Activated naive CD8-positive, alpha-beta T cell treated with anti-CD3 and anti-CD28 coated beads, Interleukin-2, amount 10 ng/mL, durations not matched to agents 7 days and 5 days (primary cell): ENCODE measurements at regions not wholly inside any gene's neighbourhood (a gene's known extent, or its start where the extent isn't known, plus 50 kb on each side); places are given as distances from the start of the nearest gene placed in this dataset.
A peak's percentile ranks its signal among the peaks of the same experiment; 100 is the strongest.

Experiments used
- ATAC-seq: fragments of 150-1000 bp; cut with Tn5 transposase; one replicate; pipeline ENCODE4 v1.10.0; 2021; ENCODE audit warnings: low read depth, moderate library complexity
- POLR2A ChIA-PET: fragments of 350-600 bp; sonication (Branson Sonifier 250); formaldehyde crosslinking; loops from one replicate; lab custom pipeline; 2021; ENCODE audit warnings: antibody characterized with exemption; lab: Charles Lee
- DNase-seq: peaks from one replicate; pipeline ENCODE4 v3.0.0; 2021
- H3K27ac Mint-ChIP-seq: one replicate; pipeline ENCODE4 v1.8.0; 2022; ENCODE audit warnings: mild to moderate bottlenecking, mixed read lengths
- H3K27me3 Mint-ChIP-seq: one replicate; pipeline ENCODE4 v1.8.0; 2022; ENCODE audit warnings: mild to moderate bottlenecking, moderate library complexity, mixed read lengths
- H3K36me3 Mint-ChIP-seq: one replicate; pipeline ENCODE4 v1.8.0; 2021; ENCODE audit warnings: mild to moderate bottlenecking, mixed read lengths
- H3K4me1 Mint-ChIP-seq: one replicate; pipeline ENCODE4 v1.8.0; 2021; ENCODE audit warnings: mixed read lengths
- H3K4me3 Mint-ChIP-seq: one replicate; pipeline ENCODE4 v1.8.0; 2022; ENCODE audit warnings: mild to moderate bottlenecking, moderate library complexity, mixed read lengths
- H3K9me3 Mint-ChIP-seq: one replicate; pipeline ENCODE4 v1.8.0; 2021; ENCODE audit warnings: mixed read lengths

- ATAC-seq (no peak), DNase-seq (no peak)
- POLR2A ChIA-PET, result interaction anchor here (1.4 kb wide), 1 partner anchor 85 kb away, joined by 3 read pairs; no protein-coding TSS in a partner anchor
- H3K27ac Mint-ChIP-seq, result no peak overlapping the region
- no peaks in the 10 kb centered on the region for H3K27me3 Mint-ChIP-seq
- peaks cover 46% of the 10 kb centered on the region for H3K4me1 Mint-ChIP-seq
- H3K4me3 Mint-ChIP-seq, result no peak overlapping the region
- peaks cover 14% of the 10 kb centered on the region for H3K9me3 Mint-ChIP-seq
- H3K36me3 Mint-ChIP-seq, result peaks cover 19% of the 10 kb centered on the region
Observed at GRCh38 chr2:203805486-203805838, 62.1 kb upstream of the CTLA4 start.

DNA sequence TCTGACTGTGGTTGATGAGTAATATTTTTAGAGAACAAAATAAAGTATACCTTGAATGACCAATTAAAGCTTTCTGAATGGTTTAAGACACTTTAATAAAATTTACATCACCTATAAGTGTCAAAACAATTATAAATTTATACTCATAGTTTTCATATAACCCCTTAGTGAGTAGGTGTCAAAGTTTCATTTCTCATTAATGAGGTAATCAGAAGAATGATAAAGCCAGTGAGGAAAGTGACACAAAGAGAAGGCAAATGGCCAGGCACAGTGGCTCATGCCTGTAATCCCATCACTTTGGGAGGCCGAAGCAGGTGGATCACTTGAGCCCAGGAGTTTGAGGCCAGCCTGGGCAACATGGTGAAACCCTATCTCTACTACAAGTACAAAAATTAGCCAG is 60.8 kb upstream of the CTLA4 start:
- POLR2A ChIA-PET, result no interaction called here
- H3K4me3 Mint-ChIP-seq, result no peak overlapping the region
- no peak overlapping the region for H3K27ac Mint-ChIP-seq
- ATAC-seq, result no peak
- H3K9me3 Mint-ChIP-seq, result peaks cover 6% of the 10 kb centered on the region
- peaks cover 51% of the 10 kb centered on the region for H3K4me1 Mint-ChIP-seq
- H3K36me3 Mint-ChIP-seq, result peaks cover 9% of the 10 kb centered on the region
- DNase-seq, result no peak
- H3K27me3 Mint-ChIP-seq, result no peaks in the 10 kb centered on the region

- POLR2A ChIA-PET, result interaction anchor here (0.6 to 1.3 kb wide), 3 partner anchors 22 to 72 kb away, joined by 3 to 4 read pairs (median 3); no protein-coding TSS in a partner anchor
- Mint-ChIP-seq H3K4me1 (peaks cover 50% of the 10 kb centered on the region), H3K4me3 (no peak overlapping the region), H3K36me3 (peaks cover 9% of the 10 kb centered on the region), H3K9me3 (peaks cover 6% of the 10 kb centered on the region), H3K27ac (no peak overlapping the region), H3K27me3 (no peaks in the 10 kb centered on the region)
- DNase-seq (no peak), ATAC-seq (no peak)
Observed at GRCh38 chr2:203808046-203808750, 59.4 kb upstream of the CTLA4 start.

GRCh38 chr2:203809084-203809521 is 58.5 kb upstream of the CTLA4 start:
- DNase-seq (no peak), ATAC-seq (no peak)
- H3K27ac Mint-ChIP-seq, result no peak overlapping the region
- H3K9me3 Mint-ChIP-seq, result peaks cover 6% of the 10 kb centered on the region
- H3K36me3 Mint-ChIP-seq, result peaks cover 9% of the 10 kb centered on the region
- no peaks in the 10 kb centered on the region for H3K27me3 Mint-ChIP-seq
- no peak overlapping the region for H3K4me3 Mint-ChIP-seq
- POLR2A ChIA-PET, result interaction anchor here (1.3 kb wide), 1 partner anchor 62 kb away, joined by 4 read pairs; no protein-coding TSS in a partner anchor
- peaks cover 48% of the 10 kb centered on the region for H3K4me1 Mint-ChIP-seq

DNA sequence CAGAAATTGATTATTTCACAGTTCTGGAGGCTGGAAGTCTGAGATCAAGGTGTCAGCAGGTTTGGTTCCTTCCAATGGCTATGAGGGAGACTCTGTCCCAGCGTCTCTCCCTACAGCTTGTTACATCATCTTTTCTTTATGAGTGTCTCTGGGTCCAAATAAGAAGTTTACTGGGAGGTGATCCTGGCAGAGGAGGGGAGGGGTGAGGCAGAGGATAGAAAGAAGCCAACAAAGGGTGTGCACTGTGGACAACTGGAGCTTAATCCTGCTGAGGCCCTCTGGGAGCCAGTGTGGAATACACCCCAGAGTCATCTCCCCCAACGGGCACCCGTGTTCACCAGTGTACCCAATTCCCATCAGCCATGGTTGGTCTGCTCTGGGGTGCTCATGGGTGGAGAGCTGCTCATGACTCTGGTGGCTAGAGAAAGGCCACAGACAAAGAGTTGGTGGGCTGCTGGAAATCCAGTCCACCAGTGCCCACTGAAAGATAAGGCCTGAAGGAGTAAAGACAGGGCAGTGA is 57.5 kb upstream of the CTLA4 start:
- no peaks in the 10 kb centered on the region for H3K27me3 Mint-ChIP-seq
- H3K27ac Mint-ChIP-seq, result no peak overlapping the region
- H3K36me3 Mint-ChIP-seq, result peaks cover 6% of the 10 kb centered on the region
- peaks cover 43% of the 10 kb centered on the region for H3K4me1 Mint-ChIP-seq
- ATAC-seq (no peak), DNase-seq (no peak)
- no peak overlapping the region for H3K4me3 Mint-ChIP-seq
- H3K9me3 Mint-ChIP-seq, result peaks cover 4% of the 10 kb centered on the region
- POLR2A ChIA-PET, result interaction anchor here (0.5 to 0.7 kb wide), 2 partner anchors 78 to 137 kb away, joined by 3 to 4 read pairs; no protein-coding TSS in a partner anchor

DNA sequence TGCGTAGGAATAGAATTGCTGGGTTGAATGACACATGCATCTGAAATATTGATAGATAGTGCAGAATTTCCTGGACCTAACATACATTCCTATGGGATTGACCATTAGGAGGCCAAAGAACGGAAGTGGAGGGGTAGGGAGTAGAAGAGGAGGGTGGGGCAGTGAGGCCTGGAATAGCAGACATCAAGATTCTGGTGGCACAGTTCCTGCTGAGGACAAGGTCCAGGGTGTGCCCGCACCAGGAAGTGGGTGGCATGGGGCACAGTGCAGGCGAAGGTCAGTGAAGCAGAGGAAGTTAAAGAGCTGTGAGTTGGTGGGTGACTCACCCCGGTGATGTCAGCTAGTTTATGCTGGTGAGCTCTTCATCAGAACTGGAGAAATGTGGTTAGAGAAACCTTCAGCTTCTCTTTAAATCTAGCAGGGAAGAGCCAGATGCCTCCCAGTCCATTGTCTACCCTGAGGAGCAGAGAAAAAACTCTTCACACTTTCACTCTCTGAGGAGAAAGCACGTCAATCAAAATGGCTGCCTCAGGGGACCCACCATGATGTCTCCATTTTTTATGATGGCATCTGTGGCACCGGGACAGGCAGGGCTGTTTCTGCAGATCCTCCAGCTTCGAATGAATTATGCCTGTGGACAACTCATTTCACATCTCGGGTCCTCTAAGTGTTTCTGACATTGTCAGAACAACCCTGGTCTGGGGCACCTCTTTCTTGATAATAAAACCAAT is 55.9 kb upstream of the CTLA4 start:
- peak; percentile 89 for ATAC-seq
- H3K27ac Mint-ChIP-seq, result peak overlapping the region; percentile 74
- peaks cover 2% of the 10 kb centered on the region for H3K36me3 Mint-ChIP-seq
- peaks cover 50% of the 10 kb centered on the region for H3K4me1 Mint-ChIP-seq
- H3K9me3 Mint-ChIP-seq, result peaks cover 1% of the 10 kb centered on the region
- DNase-seq, result peak; percentile 56
- POLR2A ChIA-PET, result interaction anchor here (0.6 to 0.9 kb wide), 2 partner anchors 31 to 94 kb away, joined by 3 read pairs; no protein-coding TSS in a partner anchor
- H3K27me3 Mint-ChIP-seq, result peaks cover 2% of the 10 kb centered on the region
- peak overlapping the region; percentile 31 for H3K4me3 Mint-ChIP-seq

DNA sequence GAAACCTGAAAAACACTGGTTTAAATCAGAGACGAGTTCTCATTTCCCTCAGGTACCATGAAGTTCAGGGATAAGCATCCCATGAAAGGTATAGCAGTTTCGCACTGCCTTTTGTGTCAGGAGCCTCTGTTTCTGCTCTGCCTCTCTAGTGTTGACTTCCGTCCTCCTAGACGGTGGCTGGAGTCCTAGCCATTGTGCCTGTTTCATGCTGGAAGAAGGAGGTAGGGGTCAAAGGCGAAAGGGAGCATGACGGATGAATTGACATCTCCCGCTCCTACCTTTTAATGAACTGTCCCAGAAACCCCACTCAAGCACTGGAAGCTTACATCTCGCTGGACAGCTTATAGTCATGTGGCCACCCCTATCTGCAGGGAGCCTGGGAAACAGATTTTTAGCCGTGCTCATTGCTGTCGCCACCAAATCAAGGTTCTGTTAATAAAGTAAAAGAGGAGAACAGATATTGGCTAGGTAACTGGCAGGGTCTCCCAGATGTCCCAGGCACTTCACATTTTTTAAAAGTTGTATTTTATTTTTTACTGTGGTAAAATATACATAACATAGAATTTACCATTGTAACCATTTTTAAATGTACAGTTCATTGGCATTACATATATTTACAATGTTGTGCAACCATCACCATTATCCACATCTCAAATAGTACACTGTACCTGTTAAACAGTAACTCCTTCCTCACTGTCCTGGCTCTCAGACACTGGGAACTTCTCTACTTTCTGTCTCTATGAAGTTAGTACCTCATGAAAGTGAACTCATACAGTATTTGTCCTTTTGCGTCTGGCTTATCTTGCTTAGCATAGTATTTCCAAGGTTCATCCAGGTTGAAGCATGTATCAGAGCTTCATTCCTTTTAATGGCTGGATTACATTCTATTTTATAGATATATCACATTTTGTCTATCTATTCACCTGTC is 55.0 kb upstream of the CTLA4 start:
- POLR2A ChIA-PET, result no interaction called here
- H3K27me3 Mint-ChIP-seq, result peaks cover 2% of the 10 kb centered on the region
- peaks cover 48% of the 10 kb centered on the region for H3K4me1 Mint-ChIP-seq
- DNase-seq (no peak), ATAC-seq (no peak)
- H3K9me3 Mint-ChIP-seq, result peaks cover 1% of the 10 kb centered on the region
- H3K4me3 Mint-ChIP-seq, result peak overlapping the region; percentile 31
- H3K36me3 Mint-ChIP-seq, result no peaks in the 10 kb centered on the region
- H3K27ac Mint-ChIP-seq, result peak overlapping the region; percentile 26

DNA sequence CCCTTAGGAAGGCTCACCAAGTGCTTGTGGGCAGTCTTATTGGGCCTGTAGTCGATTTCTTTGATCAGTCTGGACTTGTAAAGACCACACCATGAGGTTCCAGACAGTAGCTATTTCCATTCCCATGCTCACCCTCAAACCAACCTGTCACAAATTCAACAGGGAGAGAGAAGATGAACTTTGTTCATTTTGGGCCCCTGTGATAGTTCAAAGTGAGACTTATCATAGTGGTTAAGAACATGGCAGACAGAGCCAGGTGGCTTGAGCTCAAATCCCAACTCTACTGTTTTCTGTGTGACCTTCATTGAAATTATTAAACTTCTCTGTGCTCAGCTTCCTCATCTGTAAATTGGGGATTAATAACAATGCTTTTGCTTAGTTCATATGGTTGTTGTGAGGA is 53.9 kb upstream of the CTLA4 start:
- Mint-ChIP-seq H3K36me3 (no peaks in the 10 kb centered on the region), H3K4me1 (peaks cover 43% of the 10 kb centered on the region), H3K4me3 (no peak overlapping the region), H3K27ac (no peak overlapping the region), H3K27me3 (peaks cover 2% of the 10 kb centered on the region), H3K9me3 (no peaks in the 10 kb centered on the region)
- DNase-seq (no peak), ATAC-seq (no peak)
- POLR2A ChIA-PET, result no interaction called here

- DNase-seq (no peak), ATAC-seq (peak; percentile 80)
- Mint-ChIP-seq H3K9me3 (no peaks in the 10 kb centered on the region), H3K4me3 (peak overlapping the region; percentile 61), H3K27me3 (peaks cover 2% of the 10 kb centered on the region), H3K36me3 (no peaks in the 10 kb centered on the region), H3K27ac (no peak overlapping the region), H3K4me1 (peaks cover 35% of the 10 kb centered on the region)
- POLR2A ChIA-PET, result interaction anchor here (0.6 to 1.5 kb wide), 3 partner anchors 32 to 271 kb away, joined by 3 to 5 read pairs (median 4); no protein-coding TSS in a partner anchor
Observed at GRCh38 chr2:203814661-203815540, 52.7 kb upstream of the CTLA4 start.

GRCh38 chr2:203815541-203815898 is 52.1 kb upstream of the CTLA4 start:
- no peak for ATAC-seq
- H3K36me3 Mint-ChIP-seq, result no peaks in the 10 kb centered on the region
- H3K4me1 Mint-ChIP-seq, result peaks cover 31% of the 10 kb centered on the region
- H3K4me3 Mint-ChIP-seq, result no peak overlapping the region
- H3K27me3 Mint-ChIP-seq, result peaks cover 2% of the 10 kb centered on the region
- POLR2A ChIA-PET, result interaction anchor here (0.5 to 1.5 kb wide), 3 partner anchors 33 to 1191 kb away, joined by 4 to 7 read pairs (median 5); no protein-coding TSS in a partner anchor
- no peak for DNase-seq
- no peak overlapping the region for H3K27ac Mint-ChIP-seq
- no peaks in the 10 kb centered on the region for H3K9me3 Mint-ChIP-seq

DNA sequence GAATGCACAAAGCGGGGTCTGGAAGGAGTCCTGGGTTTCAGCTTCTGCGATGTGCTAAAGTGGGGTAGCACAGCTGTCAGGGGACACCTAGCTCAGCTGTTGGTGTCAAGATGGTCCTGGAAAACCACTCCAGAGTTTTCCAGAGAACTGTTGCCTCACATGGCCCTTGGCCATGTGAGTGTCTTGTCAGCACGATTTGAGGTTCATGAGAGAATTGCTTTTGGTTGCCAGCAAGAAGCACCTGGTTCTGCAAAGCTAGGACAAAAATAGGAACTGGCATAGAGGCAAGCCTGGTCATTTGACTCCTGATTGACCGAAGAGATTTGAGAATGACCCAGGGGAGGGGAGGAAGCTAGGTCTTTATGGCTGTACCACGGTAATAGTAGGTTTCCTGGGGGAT is 50.4 kb upstream of the CTLA4 start:
- no peaks in the 10 kb centered on the region for H3K36me3 Mint-ChIP-seq
- H3K27ac Mint-ChIP-seq, result no peak overlapping the region
- no peak overlapping the region for H3K4me3 Mint-ChIP-seq
- ATAC-seq (no peak), DNase-seq (no peak)
- H3K27me3 Mint-ChIP-seq, result peaks cover 2% of the 10 kb centered on the region
- peaks cover 22% of the 10 kb centered on the region for H3K4me1 Mint-ChIP-seq
- no peaks in the 10 kb centered on the region for H3K9me3 Mint-ChIP-seq
- POLR2A ChIA-PET, result no interaction called here
